Endothelial cell (in vitro differentiated cells): ENCODE measurements at regions not wholly inside any gene's neighbourhood (a gene's known extent, or its start where the extent isn't known, plus 50 kb on each side); places are given as distances from the start of the nearest gene placed in this dataset.

Source experiments
- DNase-seq: peaks from one replicate; pipeline ENCODE4 v3.0.0; 2021; ENCODE audit warnings: low spot score
- H3K27ac Mint-ChIP-seq: one replicate; pipeline ENCODE4 v1.8.0; 2021; ENCODE audit warnings: mixed read lengths, inconsistent platforms; ENCODE audit not compliant: unreplicated experiment
- H3K27me3 Mint-ChIP-seq: one replicate; pipeline ENCODE4 v1.8.0; 2021; ENCODE audit warnings: mild to moderate bottlenecking, moderate library complexity, mixed read lengths, inconsistent platforms; ENCODE audit not compliant: unreplicated experiment
- H3K36me3 Mint-ChIP-seq: one replicate; pipeline ENCODE4 v1.8.0; 2021; ENCODE audit warnings: mild to moderate bottlenecking, low read depth, mixed read lengths, inconsistent platforms; ENCODE audit not compliant: unreplicated experiment
- H3K4me1 Mint-ChIP-seq: one replicate; pipeline ENCODE4 v1.8.0; 2021; ENCODE audit warnings: mild to moderate bottlenecking, mixed read lengths, inconsistent platforms; ENCODE audit not compliant: unreplicated experiment
- H3K4me3 Mint-ChIP-seq: one replicate; pipeline ENCODE4 v1.8.0; 2021; ENCODE audit warnings: mild to moderate bottlenecking, mixed read lengths, inconsistent platforms; ENCODE audit not compliant: unreplicated experiment
- H3K9me3 Mint-ChIP-seq: one replicate; pipeline ENCODE4 v1.8.0; 2021; ENCODE audit warnings: mixed read lengths, inconsistent platforms; ENCODE audit not compliant: unreplicated experiment
- TF ChIP-seq, protein P1 (sequence below): fragments of 200-600 bp; sonication (generic); IDR thresholded peaks from one replicate; pipeline ENCODE4 v1.5.0; 2021; ENCODE audit warnings: antibody characterized with exemption; ENCODE audit not compliant: unreplicated experiment

DNA sequence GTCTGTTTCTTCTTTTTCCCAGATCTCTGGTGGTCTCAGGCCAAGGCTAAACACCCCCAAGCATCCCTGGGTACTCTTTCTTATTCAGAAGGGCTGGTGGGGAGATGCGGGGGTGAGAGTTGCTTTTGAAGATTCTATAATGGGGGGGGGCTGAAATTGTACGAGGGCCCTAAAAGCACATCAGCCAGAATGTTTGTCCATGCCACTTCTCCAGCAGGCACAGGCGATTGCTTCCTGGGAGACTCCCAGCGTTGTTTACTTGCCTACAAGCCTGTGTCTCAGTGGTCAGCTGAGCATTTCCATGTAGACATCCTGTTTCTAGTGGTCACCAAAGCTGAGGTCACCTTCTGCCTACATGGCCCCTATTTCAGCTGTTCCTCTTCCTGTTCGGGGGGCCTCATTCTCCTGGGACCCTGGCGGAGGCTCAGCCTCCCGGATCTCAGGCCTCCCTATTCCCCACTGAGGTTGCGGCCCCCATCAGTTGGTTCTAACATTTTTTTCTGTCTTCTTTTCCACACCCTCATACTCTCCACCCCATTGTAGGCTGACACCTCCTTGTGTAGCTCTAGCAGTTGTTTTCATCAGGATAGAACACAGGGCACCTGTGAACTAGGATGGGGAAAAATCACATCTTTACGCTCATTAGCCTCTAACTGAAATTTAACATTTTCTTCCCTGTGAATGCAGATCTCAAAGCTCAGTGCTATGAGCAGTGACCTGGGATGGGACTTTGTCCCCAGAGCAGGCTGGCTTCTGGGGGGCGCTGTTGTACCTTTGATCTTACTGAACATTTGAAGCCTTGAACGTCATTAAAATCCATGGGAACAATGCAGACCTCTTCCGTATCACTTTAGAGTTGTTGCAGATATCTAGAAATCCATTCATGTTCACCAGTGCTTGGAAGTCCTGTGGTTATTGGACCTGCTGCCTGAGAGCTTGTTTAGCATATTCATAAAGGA lies 286.5 kb downstream of the GLRX3 start:
- H3K4me1 Mint-ChIP-seq, result no peaks in the 10 kb centered on the region
- H3K4me3 Mint-ChIP-seq, result no peak overlapping the region
- no peak overlapping the region for H3K27ac Mint-ChIP-seq
- H3K27me3 Mint-ChIP-seq, result peaks cover 4% of the 10 kb centered on the region
- peaks cover 10% of the 10 kb centered on the region for H3K36me3 Mint-ChIP-seq
- TF ChIP-seq, protein P1, sequence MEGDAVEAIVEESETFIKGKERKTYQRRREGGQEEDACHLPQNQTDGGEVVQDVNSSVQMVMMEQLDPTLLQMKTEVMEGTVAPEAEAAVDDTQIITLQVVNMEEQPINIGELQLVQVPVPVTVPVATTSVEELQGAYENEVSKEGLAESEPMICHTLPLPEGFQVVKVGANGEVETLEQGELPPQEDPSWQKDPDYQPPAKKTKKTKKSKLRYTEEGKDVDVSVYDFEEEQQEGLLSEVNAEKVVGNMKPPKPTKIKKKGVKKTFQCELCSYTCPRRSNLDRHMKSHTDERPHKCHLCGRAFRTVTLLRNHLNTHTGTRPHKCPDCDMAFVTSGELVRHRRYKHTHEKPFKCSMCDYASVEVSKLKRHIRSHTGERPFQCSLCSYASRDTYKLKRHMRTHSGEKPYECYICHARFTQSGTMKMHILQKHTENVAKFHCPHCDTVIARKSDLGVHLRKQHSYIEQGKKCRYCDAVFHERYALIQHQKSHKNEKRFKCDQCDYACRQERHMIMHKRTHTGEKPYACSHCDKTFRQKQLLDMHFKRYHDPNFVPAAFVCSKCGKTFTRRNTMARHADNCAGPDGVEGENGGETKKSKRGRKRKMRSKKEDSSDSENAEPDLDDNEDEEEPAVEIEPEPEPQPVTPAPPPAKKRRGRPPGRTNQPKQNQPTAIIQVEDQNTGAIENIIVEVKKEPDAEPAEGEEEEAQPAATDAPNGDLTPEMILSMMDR, result no peak
- H3K9me3 Mint-ChIP-seq, result peaks cover 58% of the 10 kb centered on the region
- DNase-seq, result no peak

DNA sequence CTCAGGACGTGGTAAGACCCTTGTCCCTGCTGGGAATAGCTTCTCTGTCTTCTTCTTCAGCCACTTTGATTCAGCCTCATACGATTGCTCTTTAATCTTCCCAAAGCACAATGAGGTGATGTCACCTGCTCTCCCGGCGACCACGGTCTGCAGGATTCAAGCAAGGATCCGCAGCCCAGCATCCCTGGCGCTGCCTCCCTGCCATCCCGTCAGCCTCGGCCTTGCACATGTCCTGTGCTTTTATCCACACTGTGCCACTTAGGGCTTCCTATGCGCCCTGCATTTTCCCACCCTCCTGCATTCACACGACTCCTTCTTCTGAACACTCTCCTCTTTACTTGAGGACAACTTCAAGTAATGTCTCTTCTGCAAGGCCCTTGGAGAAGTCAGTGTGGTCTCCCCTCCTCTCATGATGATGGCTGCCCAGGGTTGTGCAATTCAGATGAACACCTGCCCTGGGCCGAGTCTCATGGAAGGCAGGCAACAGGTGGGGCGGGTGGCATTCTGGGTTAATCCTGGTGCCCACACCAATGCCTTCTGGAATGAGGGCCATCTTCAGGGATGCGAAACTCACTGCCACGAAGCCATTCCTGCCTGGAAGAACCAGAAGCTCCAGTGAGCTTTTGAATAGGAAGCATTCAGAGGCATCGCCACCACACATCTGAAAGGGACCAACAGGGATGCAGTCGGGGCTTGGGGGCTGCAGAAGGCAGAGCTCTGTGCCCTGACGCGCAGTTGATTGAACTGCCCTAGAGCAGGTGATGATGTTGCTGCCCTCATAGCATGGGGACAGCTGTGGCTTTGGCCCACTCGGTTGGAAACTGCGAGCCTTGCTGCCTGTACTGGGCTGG lies 287.5 kb downstream of the GLRX3 start:
- Mint-ChIP-seq H3K4me1 (no peaks in the 10 kb centered on the region), H3K36me3 (peaks cover 10% of the 10 kb centered on the region), H3K27ac (no peak overlapping the region), H3K4me3 (no peak overlapping the region), H3K9me3 (peaks cover 60% of the 10 kb centered on the region), H3K27me3 (peaks cover 6% of the 10 kb centered on the region)
- TF ChIP-seq, protein P1, result no peak
- no peak for DNase-seq

DNA sequence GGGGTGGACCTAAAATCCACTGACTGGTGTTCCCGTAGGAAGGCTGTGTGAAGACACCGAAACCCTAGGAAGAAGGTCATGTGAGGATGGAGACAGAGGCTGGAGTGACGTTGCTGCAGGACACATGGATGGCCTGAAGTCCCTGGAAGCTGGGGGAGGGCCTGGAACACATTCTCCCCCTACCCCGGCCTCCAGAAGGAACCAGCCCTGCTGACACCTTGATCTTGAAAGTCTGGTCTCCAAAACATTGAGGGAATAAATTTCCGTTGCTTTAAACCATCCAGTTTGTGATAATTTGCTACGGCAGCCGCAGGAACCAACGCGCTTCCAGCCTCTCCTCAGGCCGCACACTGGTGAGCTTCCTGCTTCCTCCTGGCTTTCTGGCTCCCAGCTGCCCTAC lies 288.2 kb downstream of the GLRX3 start:
- Mint-ChIP-seq H3K4me3 (no peak overlapping the region), H3K4me1 (no peaks in the 10 kb centered on the region), H3K36me3 (peaks cover 10% of the 10 kb centered on the region), H3K9me3 (peaks cover 57% of the 10 kb centered on the region), H3K27me3 (peaks cover 6% of the 10 kb centered on the region), H3K27ac (no peak overlapping the region)
- TF ChIP-seq, protein P1, result no peak
- no peak for DNase-seq

DNA sequence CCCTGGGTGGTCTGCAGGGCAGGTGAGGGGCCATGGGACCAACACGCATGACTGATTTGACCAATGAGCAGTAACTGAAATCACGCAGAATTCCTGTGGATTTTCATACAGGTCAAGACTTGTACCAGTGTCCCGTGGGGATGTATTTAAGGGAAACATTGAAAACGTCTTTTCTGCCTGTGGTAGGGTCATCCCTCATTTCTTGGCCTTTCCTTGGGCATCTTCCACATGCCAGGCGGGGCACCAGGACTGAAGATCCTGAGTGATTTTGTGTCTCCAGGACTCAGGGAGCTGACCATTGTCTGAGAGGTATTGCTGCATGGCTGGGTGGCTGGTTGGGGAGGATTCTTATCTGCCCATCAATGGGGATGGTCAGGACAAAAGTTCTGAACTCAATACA lies 289.0 kb downstream of the GLRX3 start:
- peaks cover 5% of the 10 kb centered on the region for H3K27me3 Mint-ChIP-seq
- H3K36me3 Mint-ChIP-seq, result peaks cover 10% of the 10 kb centered on the region
- H3K4me1 Mint-ChIP-seq, result no peaks in the 10 kb centered on the region
- peaks cover 57% of the 10 kb centered on the region for H3K9me3 Mint-ChIP-seq
- no peak overlapping the region for H3K4me3 Mint-ChIP-seq
- TF ChIP-seq, protein P1, result no peak
- no peak overlapping the region for H3K27ac Mint-ChIP-seq
- no peak for DNase-seq
